SK-N-SH (cell line): ENCODE measurements at regions not wholly inside any gene's neighbourhood (a gene's known extent, or its start where the extent isn't known, plus 50 kb on each side); places are given as distances from the start of the nearest gene placed in this dataset.

Experiments used
- CTCF ChIA-PET: fragments of 300-600, 350-600 bp; formaldehyde crosslinking; extraction: SDS; loops from one replicate; lab custom pipeline; 2021; lab: Yijun Ruan, JAX
- POLR2A ChIA-PET: fragments of 350-600 bp; sonication (Branson Sonifier 250); formaldehyde crosslinking; extraction: SDS; loops from one replicate; lab custom pipeline; 2020; ENCODE audit warnings: antibody characterized with exemption, inconsistent platforms; lab: Yijun Ruan, JAX
- DNase-seq: peaks from one replicate; pipeline ENCODE4 v3.0.0; 2012
- H2AFZ ChIP-seq: fragments of 200-600 bp; sonication (generic); 2 replicates; pipeline ENCODE4 v1.8.1; 2016; ENCODE audit warnings: antibody characterized with exemption, mild to moderate bottlenecking, low read depth
- H3F3A ChIP-seq: fragments of 200-600 bp; sonication (generic); replicated peaks from 2 replicates; pipeline ENCODE3; 2016; ENCODE audit warnings: antibody characterized with exemption, mild to moderate bottlenecking; ENCODE audit not compliant: insufficient read depth
- H3K27ac ChIP-seq, 2 experiments: fragments of 200-500 bp in 1 of 2; fragments of 200-600 bp in 1 of 2; sonication (Bioruptor generic) in 1 of 2; sonication (generic), shearing (Covaris generic) in 1 of 2; 2 replicates each; pipeline versions ENCODE4 v1.5.1 to v1.6.1; 2014 to 2016; ENCODE audit warnings: low read depth in 2 of 2, inconsistent platforms in 1 of 2, low read length in 1 of 2, mild to moderate bottlenecking in 1 of 2, mixed read lengths in 1 of 2
- H3K27me3 ChIP-seq: fragments of 200-600 bp; sonication (generic), shearing (Covaris generic); 2 replicates; pipeline ENCODE4 v1.6.1; 2016; ENCODE audit warnings: mixed run types; ENCODE audit not compliant: insufficient read depth
- H3K36me3 ChIP-seq, 2 experiments: fragments of 200-500 bp in 1 of 2; fragments of 200-600 bp in 1 of 2; sonication (Bioruptor generic) in 1 of 2; sonication (generic) in 1 of 2; replicated peaks in 1 of 2; 2 replicates each; pipeline versions ENCODE3 to v1.5.1; 2014 to 2016; ENCODE audit warnings: low read length in 1 of 2, mild to moderate bottlenecking in 1 of 2; ENCODE audit not compliant: insufficient read depth in 2 of 2, control insufficient read depth in 1 of 2
- H3K4me1 ChIP-seq, 2 experiments: fragments of 200-500 bp in 1 of 2; fragments of 200-600 bp in 1 of 2; sonication (Bioruptor generic) in 1 of 2; sonication (generic), shearing (Covaris generic) in 1 of 2; 2 replicates each; pipeline versions ENCODE4 v1.5.1 to v1.6.1; 2014 to 2016; ENCODE audit warnings: low read depth in 1 of 2, low read length in 1 of 2, mixed run types in 1 of 2; ENCODE audit not compliant: insufficient read depth in 2 of 2, control insufficient read depth in 1 of 2
- H3K4me2 ChIP-seq: fragments of 200-600 bp; sonication (generic), shearing (Covaris generic); 2 replicates; pipeline ENCODE4 v1.6.1; 2017; ENCODE audit warnings: mixed run types
- H3K4me3 ChIP-seq, 2 experiments: fragments of 200-500 bp in 1 of 2; fragments of 200-600 bp in 1 of 2; sonication (Bioruptor generic) in 1 of 2; sonication (generic), shearing (Covaris generic) in 1 of 2; 2 replicates each; pipeline versions ENCODE4 v1.5.1 to v1.8.1; 2014 to 2016; ENCODE audit warnings: low read depth in 2 of 2, inconsistent platforms in 1 of 2, low read length in 1 of 2, mild to moderate bottlenecking in 1 of 2, mixed read lengths in 1 of 2, moderate library complexity in 1 of 2
- H3K79me2 ChIP-seq: fragments of 200-600 bp; sonication (generic); 2 replicates; pipeline ENCODE4 v1.8.1; 2017; ENCODE audit warnings: mild to moderate bottlenecking; ENCODE audit not compliant: insufficient read depth
- H3K9ac ChIP-seq: fragments of 200-600 bp; sonication (generic); 2 replicates; pipeline ENCODE4 v1.6.1; 2017; ENCODE audit warnings: mixed run types
- H3K9me2 ChIP-seq: fragments of 200-600 bp; sonication (generic); 2 replicates; pipeline ENCODE4 v1.6.1; 2017; ENCODE audit warnings: mixed run types
- H3K9me3 ChIP-seq: fragments of 200-600 bp; sonication (generic); 2 replicates; pipeline ENCODE4 v1.6.1; 2017; ENCODE audit warnings: mixed run types, mild to moderate bottlenecking, moderate library complexity
- H4K20me1 ChIP-seq: fragments of 200-600 bp; sonication (generic); 2 replicates; pipeline ENCODE4 v1.6.1; 2017; ENCODE audit warnings: mild to moderate bottlenecking, mixed run types; ENCODE audit not compliant: insufficient read depth
- CTCF ChIP-seq: fragments of 200-600 bp; sonication (generic); IDR thresholded peaks from 2 replicates; pipeline ENCODE4 v1.6.1; 2017; ENCODE audit warnings: antibody characterized with exemption, mild to moderate bottlenecking, moderate library complexity
- ELF1 ChIP-seq: IDR thresholded peaks from 2 replicates; pipeline ENCODE4 v1.4.0; 2012
- FOXJ3 ChIP-seq: sonication (generic); formaldehyde crosslinking; IDR thresholded peaks from 2 replicates; pipeline ENCODE4 v1.5.1; 2020; ENCODE audit warnings: mild to moderate bottlenecking, missing genetic modification reagents
- GABPA ChIP-seq: IDR thresholded peaks from 2 replicates; pipeline ENCODE4 v1.4.0; 2012; ENCODE audit warnings: low read depth, mild to moderate bottlenecking
- MXI1 ChIP-seq: IDR thresholded peaks from 2 replicates; pipeline ENCODE4 v1.6.1; 2012; ENCODE audit warnings: mild to moderate bottlenecking, low read depth, low read length, improper control_type of control experiment
- POLR2AphosphoS5 ChIP-seq: IDR thresholded peaks from 2 replicates; pipeline ENCODE4 v1.6.1; 2012; ENCODE audit warnings: low read depth, low read length
- SIN3A ChIP-seq: IDR thresholded peaks from 2 replicates; pipeline ENCODE4 v1.6.1; 2012; ENCODE audit warnings: low read depth, mild to moderate bottlenecking, low read length, moderate library complexity, borderline replicate concordance
- TAF1 ChIP-seq: IDR thresholded peaks from 2 replicates; pipeline ENCODE4 v1.6.1; 2012; ENCODE audit warnings: low read depth, mild to moderate bottlenecking, low read length, moderate library complexity, borderline replicate concordance
- WGBS: methylation state at CpG from one replicate; pipeline ENCODE4 v1.1.6; 2017; ENCODE audit warnings: low lambda C conversion rate; 5-methylcytosine and 5-hydroxymethylcytosine counted together
- small RNA-seq, 7 experiments: library from RNA; depleted of rRNA; stranded (forward); fragments of <200 nt; gene quantifications; one replicate each; pipeline ENCODE3, GENCODE V24; 2012
- TF ChIP-seq, protein P1 (sequence below): fragments of 150-350 bp; IDR thresholded peaks from 2 replicates; pipeline ENCODE4 v1.6.1; 2017; ENCODE audit warnings: antibody characterized with exemption, low read length, low read depth, borderline replicate concordance
- TF ChIP-seq, protein P2 (sequence below): IDR thresholded peaks from 2 replicates; pipeline ENCODE4 v1.4.0; 2012; ENCODE audit warnings: low read depth, borderline replicate concordance

GRCh38 chr1:90100566-90100965, 105.7 kb downstream of the ZNF326 start (continued):
- TF ChIP-seq, protein P1, sequence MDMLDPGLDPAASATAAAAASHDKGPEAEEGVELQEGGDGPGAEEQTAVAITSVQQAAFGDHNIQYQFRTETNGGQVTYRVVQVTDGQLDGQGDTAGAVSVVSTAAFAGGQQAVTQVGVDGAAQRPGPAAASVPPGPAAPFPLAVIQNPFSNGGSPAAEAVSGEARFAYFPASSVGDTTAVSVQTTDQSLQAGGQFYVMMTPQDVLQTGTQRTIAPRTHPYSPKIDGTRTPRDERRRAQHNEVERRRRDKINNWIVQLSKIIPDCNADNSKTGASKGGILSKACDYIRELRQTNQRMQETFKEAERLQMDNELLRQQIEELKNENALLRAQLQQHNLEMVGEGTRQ = no peak
- TF ChIP-seq GABPA (no peak), SIN3A (no peak), FOXJ3 (CRISPR knock-in tag) (no peak), ELF1 (no peak)

DNA sequence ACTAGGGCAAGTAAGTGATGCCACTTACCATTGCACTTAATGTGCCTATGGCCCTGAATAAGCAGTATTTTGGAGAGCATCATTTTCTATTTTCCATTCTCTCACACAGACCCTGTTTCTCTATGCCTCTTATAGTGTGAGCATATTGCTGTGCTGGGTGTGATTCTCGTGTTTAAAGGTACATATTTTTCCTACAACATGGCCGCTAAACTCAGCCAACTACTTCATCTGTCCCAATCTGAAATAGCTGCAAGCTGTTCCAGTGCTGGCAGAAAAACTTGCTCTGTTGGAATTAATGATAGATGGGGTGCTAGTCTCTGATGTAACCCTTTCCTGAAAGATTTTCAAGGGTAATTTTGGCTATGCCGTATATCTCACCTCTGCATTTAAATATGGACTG, 97.5 kb downstream of the ZNF326 start:
- POLR2A ChIA-PET = no interaction called here
- H2AFZ ChIP-seq = no peak overlapping the region
- H3K79me2 ChIP-seq = no peaks in the 10 kb centered on the region
- TF ChIP-seq CTCF (no peak), TAF1 (no peak), MXI1 (no peak), POLR2AphosphoS5 (no peak)
- TF ChIP-seq, protein P2, sequence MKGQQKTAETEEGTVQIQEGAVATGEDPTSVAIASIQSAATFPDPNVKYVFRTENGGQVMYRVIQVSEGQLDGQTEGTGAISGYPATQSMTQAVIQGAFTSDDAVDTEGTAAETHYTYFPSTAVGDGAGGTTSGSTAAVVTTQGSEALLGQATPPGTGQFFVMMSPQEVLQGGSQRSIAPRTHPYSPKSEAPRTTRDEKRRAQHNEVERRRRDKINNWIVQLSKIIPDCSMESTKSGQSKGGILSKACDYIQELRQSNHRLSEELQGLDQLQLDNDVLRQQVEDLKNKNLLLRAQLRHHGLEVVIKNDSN = no peak
- TF ChIP-seq, all 33 proteins: peak for 0
- DNase-seq = no peak
- 25% methylated on average over 3 of the region's 3 CpGs for WGBS
- Histone ChIP-seq H3K9me2 (no peaks in the 10 kb centered on the region), H3K4me2 (no peak overlapping the region), H3K27me3 (peaks cover 11% of the 10 kb centered on the region; the same call in 1 of the 2 replicates), H3K36me3 (no peaks in the 10 kb centered on the region), H4K20me1 (no peaks in the 10 kb centered on the region), H3K9me3 (no peaks in the 10 kb centered on the region), H3K4me3 (no peak overlapping the region), H3K4me1 (no peaks in the 10 kb centered on the region), H3K27ac (no peak overlapping the region), H3K9ac (no peak overlapping the region), H3F3A (no peaks in the 10 kb centered on the region)
- CTCF ChIA-PET = no interaction called here

Small RNAs in the stretch of these regions (small RNA-seq; reads per million reads assigned to genes)
- gene RNU6-695P = 0 to 3.6 (median 0.20) reads per million in 7 experiments
